ENCODE measurements at regions not wholly inside any gene's neighbourhood (a gene's known extent, or its start where the extent isn't known, plus 50 kb on each side); places are given as distances from the start of the nearest gene placed in this dataset.

DNA sequence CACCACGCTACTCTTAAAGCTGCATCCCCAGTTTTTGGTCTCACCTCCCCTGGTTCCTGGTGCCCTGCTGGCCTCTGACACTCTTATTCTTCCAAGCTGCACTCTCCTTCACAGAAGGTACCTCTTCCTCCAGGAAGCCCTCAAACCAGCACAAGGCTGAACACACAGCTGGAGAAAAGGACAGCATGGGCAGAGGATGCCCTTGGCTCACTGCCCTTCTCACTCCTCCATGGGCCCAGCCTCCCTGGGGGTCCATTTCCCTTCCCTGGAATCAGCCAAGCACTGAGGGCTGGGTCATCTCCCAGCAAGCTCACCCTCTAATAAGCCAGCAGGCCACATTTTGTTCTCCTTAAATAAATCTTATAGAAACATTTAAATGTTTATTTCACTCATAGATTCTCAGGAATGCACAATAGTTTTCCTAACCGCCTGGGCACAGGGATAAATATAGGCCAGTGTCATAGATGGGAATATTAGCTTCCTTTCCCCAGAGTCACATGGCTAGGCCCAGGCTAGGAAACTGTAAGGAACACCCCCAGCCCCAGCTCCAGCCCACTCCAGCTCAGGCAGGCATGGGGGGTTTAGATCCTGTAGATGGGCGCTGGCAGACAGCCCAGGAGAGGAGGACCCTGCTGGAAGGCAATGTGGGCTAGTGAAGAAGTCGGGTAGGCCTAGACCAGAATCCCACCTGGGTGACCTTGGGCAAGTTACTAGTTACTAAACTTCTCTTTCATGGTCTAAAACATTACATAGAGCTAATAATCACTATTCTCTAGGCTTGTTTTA is 51.5 kb downstream of the IRAG1 start:
- no peak for DNase-seq (ENCODE audit: low read depth)

DNA sequence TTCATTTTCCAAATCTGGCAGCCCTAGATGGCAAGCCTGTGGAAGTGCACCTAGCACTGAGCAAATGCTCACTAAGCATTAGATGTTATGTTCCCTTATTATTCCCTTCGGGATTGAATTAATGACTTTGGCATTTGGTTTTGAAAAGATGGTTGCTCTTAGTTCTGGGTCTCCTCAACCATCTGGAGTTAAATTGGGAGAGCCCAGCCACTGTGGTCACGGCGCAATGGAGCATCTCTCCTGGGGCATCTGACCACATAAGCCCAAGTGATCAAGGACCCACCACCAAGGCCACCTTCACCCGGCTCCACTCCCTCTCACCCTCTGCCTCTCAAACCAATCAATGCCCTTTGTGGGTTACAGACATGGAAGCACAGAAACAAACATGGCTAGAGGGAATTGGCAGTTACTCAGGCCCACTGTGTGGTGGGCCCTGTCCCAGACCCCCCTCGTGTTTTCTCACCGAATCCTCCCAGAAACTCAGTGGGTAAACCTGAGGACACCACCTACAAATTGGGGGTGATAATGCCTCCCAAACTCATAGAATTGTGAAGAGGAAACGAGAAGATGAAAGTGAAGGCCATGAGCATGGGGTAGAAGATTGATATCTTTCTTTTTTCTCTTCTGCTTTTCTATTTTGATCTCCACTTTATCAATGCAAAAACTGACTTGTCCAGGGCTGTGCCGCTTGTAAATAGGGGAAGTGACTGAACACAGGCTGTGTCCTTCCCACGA is 52.2 kb downstream of the IRAG1 start:
- DNase-seq (ENCODE audit: low read depth): no peak

DNA sequence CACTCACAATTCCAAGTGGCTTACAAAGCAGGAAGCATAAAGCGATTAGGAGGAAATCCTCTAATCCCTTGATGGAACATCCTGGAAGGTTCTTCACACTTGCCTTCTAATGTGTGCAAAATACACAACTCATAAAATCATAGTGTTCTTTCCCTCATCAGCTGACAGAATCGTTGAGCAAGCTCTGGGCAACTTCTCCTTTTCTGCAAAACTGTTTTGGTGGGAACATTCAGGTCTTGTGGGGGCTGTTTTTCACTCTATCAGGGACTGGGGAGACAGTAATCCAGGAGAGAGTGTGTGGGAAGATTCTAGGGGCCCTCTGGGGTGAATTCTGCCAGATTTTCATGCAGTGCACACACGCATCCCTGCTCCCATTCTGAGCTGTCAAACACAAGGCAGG is 53.2 kb downstream of the IRAG1 start:
- DNase-seq (ENCODE audit: low read depth): no peak

DNA sequence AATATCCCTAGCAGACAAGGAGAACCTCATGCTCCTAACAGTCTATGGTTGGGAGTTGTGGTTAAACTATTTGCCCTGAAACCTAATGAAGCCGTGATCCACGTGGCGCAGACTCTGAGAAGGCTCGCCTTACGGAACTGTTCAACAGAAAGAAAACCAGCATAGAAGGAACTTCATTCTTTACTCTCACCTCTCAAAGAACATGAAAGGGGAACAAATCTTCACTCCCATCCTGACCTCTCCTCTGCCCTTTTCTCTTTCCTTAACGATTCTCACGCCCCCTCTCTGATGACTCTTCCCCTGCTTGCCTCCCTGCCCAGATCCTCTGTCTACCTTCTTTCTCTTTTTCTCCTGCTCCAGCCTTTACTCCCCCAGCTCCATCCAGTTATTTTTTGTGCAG is 54.2 kb downstream of the IRAG1 start:
- no peak for DNase-seq (ENCODE audit: low read depth)

- DNase-seq (ENCODE audit: low read depth): no peak
Measured at GRCh38 chr11:10638316-10638925, 55.1 kb downstream of the IRAG1 start.

- no peak for DNase-seq (ENCODE audit: low read depth)
Measured at GRCh38 chr11:10637731-10638151, 55.8 kb downstream of the IRAG1 start.

GRCh38 chr11:10634407-10634806 is 59.1 kb downstream of the IRAG1 start:
- no peak for DNase-seq (ENCODE audit: low read depth)

- no peak for DNase-seq (ENCODE audit: low read depth)
Measured at GRCh38 chr11:10633261-10633660, 60.3 kb downstream of the IRAG1 start.

DNA sequence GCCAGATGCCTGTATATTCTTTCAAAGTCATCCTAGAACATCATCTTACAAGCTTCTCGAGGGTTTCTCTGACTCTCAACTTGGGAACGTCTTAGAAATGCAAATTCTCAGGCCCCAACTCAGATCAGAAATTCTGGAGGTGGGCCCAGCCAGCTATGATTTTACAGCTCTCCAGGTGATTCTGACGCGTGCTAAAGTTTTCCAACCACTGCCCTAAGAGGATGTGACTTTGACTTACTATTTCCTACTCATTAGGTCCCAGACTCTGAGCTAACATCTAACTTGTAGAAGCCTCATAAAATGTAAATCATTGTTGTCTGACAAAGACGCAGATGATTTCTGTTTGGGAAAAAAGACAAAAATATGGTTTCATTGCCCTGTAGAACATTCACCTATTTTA is 61.1 kb downstream of the IRAG1 start:
- no peak for DNase-seq (ENCODE audit: low read depth)

DNA sequence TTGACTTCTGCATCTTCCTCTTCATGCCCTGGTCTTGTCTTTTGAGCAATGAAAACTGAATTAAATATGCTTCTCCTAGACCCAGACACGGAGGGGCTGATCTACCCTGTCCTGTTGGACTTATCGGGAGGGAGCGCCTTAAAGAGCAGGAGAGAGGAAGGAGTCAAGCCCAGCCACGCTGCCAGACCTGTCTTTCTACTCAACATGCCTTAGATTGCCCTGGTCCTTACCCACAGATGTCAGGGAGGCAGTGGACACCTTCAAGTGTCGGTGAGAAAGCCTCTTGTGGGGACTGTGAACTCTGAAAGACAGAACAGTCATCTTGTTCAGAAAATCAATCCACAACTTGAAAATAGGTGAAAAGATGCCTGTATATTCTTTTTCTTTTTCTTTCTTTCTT is 61.8 kb downstream of the IRAG1 start:
- no peak for DNase-seq (ENCODE audit: low read depth)

- DNase-seq (ENCODE audit: low read depth): no peak
Measured at GRCh38 chr11:10629411-10630002, 61.0 kb upstream of the LYVE1 start.

- DNase-seq (ENCODE audit: low read depth): no peak
Measured at GRCh38 chr11:10628508-10629236, 60.2 kb upstream of the LYVE1 start.

- no peak for DNase-seq (ENCODE audit: low read depth)
Measured at GRCh38 chr11:10627816-10628215, 59.4 kb upstream of the LYVE1 start.

- no peak for DNase-seq (ENCODE audit: low read depth)
Measured at GRCh38 chr11:10627291-10627690, 58.8 kb upstream of the LYVE1 start.

DNA sequence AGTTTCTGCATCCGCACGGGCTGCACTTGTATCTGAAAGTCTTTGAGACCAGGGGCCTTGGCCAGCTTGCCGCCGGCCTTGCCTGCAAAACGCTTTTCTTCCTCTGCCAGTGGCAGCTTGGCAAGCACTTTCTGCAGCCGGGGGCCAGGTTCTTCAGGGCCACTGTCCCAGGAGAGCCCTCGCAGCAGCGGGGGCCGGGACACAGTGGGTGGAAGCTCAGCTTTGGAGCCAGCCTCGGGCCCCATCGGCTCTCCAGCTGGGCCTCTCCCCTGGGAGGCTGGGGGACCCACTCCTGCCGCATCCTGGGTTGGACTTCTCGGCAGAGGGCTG is 57.5 kb upstream of the LYVE1 start:
- DNase-seq (ENCODE audit: low read depth): no peak

- DNase-seq (ENCODE audit: low read depth): no peak
Measured at GRCh38 chr11:10625281-10625981, 57.0 kb upstream of the LYVE1 start.

- DNase-seq (ENCODE audit: low read depth): peak; percentile 20
Measured at GRCh38 chr11:10623797-10624761, 55.6 kb upstream of the LYVE1 start.

DNA sequence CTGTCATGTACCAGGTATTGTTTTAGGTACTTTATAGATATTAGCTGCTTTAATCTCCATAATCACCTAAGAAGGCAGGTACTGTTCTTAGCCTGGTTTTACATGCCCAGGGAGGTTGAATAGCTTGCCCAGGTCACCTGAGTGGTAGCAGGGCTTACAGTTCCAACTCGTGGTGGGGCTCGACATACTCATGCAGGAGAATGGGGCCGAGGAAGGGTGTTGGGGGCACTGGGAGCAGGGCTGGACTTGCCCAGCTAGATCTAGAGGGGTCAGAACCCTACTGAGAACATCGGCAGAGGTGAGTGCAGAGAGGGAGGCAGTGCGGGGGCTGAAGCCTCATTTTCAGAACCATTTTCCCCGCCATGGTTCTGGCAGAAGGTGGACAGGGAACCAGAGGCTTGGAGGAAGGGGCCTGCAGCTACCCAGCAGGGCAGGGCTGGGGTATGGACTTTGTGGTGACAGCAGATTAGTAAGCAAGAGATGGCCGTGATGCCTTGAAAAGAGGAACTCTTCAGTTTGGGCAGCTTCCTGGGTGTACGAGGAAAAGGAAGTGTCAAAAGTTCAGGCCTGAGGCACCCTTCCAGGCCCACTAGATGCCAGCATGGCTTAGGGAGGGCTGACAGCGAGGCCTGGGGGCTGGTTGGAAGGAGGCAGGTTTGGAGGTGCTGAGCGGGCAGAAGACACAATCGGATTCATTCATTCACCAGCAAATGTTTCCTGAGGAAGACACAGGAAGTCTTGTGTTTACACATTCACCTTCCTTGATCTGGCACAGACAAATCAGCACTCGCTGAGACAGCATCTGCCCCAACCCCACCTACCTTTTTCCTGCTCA is 54.7 kb upstream of the LYVE1 start:
- no peak for DNase-seq (ENCODE audit: low read depth)

DNA sequence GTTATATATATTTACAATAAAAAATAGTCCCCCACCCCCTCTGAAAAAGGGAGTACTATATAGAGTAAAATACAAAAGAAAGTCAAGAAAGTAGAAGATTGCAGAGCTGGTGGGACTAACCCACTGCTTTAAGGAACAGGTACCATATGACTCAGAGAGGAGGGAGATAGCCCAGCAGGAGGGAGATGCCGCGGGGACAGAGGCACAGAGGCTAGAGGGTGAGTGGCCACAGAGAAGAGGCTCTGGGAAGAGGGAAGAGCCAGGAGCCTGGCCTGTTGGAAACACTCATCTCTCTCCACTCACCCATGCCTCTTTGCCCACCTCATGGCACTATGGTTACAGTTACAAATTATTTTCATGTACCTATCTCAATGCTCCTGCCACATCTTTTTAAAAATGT is 53.6 kb upstream of the LYVE1 start:
- DNase-seq (ENCODE audit: low read depth): no peak

Data from HS-27A (cell line).